HepG2 (cell line): ENCODE measurements at regions not wholly inside any gene's neighbourhood (a gene's known extent, or its start where the extent isn't known, plus 50 kb on each side); places are given as distances from the start of the nearest gene placed in this dataset.

ENCODE experiments used
- ATAC-seq: fragments of 200-7000 bp; cut with Tn5 transposase; 3 replicates; pipeline ENCODE4 v1.9.1; 2020; ENCODE audit warnings: mild to moderate bottlenecking, moderate library complexity
- BruUV-seq: library from RNA; stranded (reverse); fragments of 400-500 nt; replicated peaks from 2 replicates; lab custom pipeline; 2021; lab: Mats Ljungman, UMichigan
- CTCF ChIA-PET: fragments of 300-600 bp; formaldehyde crosslinking; extraction: SDS; loops from one replicate; lab custom pipeline; 2021; ENCODE audit warnings: low total read pairs, inconsistent platforms, low intra/inter-chr PET ratio; lab: Yijun Ruan, JAX
- POLR2A ChIA-PET: fragments of 350-600 bp; sonication (Branson Sonifier 250); formaldehyde crosslinking; loops from one replicate; lab custom pipeline; 2020; ENCODE audit warnings: antibody characterized with exemption, inconsistent platforms; lab: Yijun Ruan, JAX
- DNase-seq: peaks from one replicate; pipeline ENCODE4 v3.0.0-alpha.2; 2015; ENCODE audit warnings: low spot score
- FAIRE-seq: peaks from 3 replicates; lab custom pipeline; 2011; peaks lifted over from hg19 to GRCh38; lab: Jason Lieb, UNC
- H2AFZ ChIP-seq: one replicate; pipeline ENCODE4 v1.6.1; 2011; ENCODE audit warnings: low read length, inconsistent platforms
- H3K27ac ChIP-seq: fragments of 300-600 bp; 3 replicates; pipeline ENCODE4 v1.8.0; 2011; ENCODE audit warnings: mixed run types, mild to moderate bottlenecking, mixed read lengths, low read length, inconsistent platforms; ENCODE audit not compliant: insufficient read depth; ENCODE audit errors: extremely low read length
- H3K27me3 ChIP-seq, 2 experiments: fragments of 200-600 bp in 1 of 2; 2 replicates in 1 of 2; 3 replicates in 1 of 2; pipeline versions ENCODE4 v1.6.0 to v1.8.0; 2011; ENCODE audit warnings: low read length in 2 of 2, mild to moderate bottlenecking in 2 of 2, moderate library complexity in 2 of 2, inconsistent platforms in 1 of 2; ENCODE audit not compliant: insufficient read depth in 2 of 2, control insufficient read depth in 1 of 2
- H3K36me3 ChIP-seq, 2 experiments: fragments of 200-600 bp in 1 of 2; replicated peaks in 1 of 2; 2 replicates in 1 of 2; 3 replicates in 1 of 2; pipeline versions ENCODE4 v1.5.1 to v1.8.0; 2011; ENCODE audit warnings: low read length in 2 of 2, inconsistent platforms in 1 of 2; ENCODE audit not compliant: insufficient read depth in 2 of 2, control insufficient read depth in 1 of 2
- H3K4me1 ChIP-seq: 2 replicates; pipeline ENCODE4 v1.5.1; 2012; ENCODE audit warnings: low read length, inconsistent platforms; ENCODE audit not compliant: insufficient read depth
- H3K4me2 ChIP-seq: 2 replicates; pipeline ENCODE4 v1.6.0; 2011; ENCODE audit warnings: low read depth, low read length, inconsistent platforms
- H3K4me3 ChIP-seq, 3 experiments: fragments of 200-600 bp in 1 of 3; sonication (generic), shearing (Covaris generic) in 1 of 3; replicated peaks in 1 of 3; 2 replicates each; pipeline ENCODE4 v1.5.1; 2011 to 2016; ENCODE audit warnings: low read length in 3 of 3, inconsistent platforms in 2 of 3, low read depth in 2 of 3, mild to moderate bottlenecking in 2 of 3, control low read depth in 1 of 3, mixed read lengths in 1 of 3; ENCODE audit not compliant: insufficient read depth in 1 of 3
- H3K79me2 ChIP-seq: one replicate; pipeline ENCODE4 v1.6.1; 2011; ENCODE audit warnings: low read length, inconsistent platforms; ENCODE audit not compliant: insufficient read depth
- H3K9ac ChIP-seq: 2 replicates; pipeline ENCODE4 v1.6.0; 2011; ENCODE audit warnings: mild to moderate bottlenecking, low read depth, low read length, inconsistent platforms; ENCODE audit not compliant: insufficient read depth
- H3K9me3 ChIP-seq: 2 replicates; pipeline ENCODE4 v1.5.1; 2012; ENCODE audit warnings: mild to moderate bottlenecking, low read length
- H4K20me1 ChIP-seq: 2 replicates; pipeline ENCODE4 v1.6.0; 2011; ENCODE audit warnings: inconsistent platforms, mild to moderate bottlenecking, low read length, moderate library complexity; ENCODE audit not compliant: insufficient read depth
- ATF6 ChIP-seq: sonication (generic); formaldehyde crosslinking; conservative IDR thresholded peaks from 2 replicates; pipeline ENCODE4 v1.4.0; 2020; ENCODE audit warnings: missing genetic modification reagents
- LRRFIP1 ChIP-seq: sonication (generic); formaldehyde crosslinking; conservative IDR thresholded peaks from 2 replicates; pipeline ENCODE4 v1.4.0; 2020; ENCODE audit warnings: missing genetic modification reagents
- MZF1 ChIP-seq: sonication (generic); formaldehyde crosslinking; IDR thresholded peaks from 2 replicates; pipeline ENCODE4 v1.8.1; 2023; ENCODE audit warnings: mild to moderate bottlenecking, missing genetic modification reagents, borderline replicate concordance
- YY1 ChIP-seq: IDR thresholded peaks from 2 replicates; pipeline ENCODE4 v1.6.1; 2011; ENCODE audit warnings: low read length, low read depth, moderate library complexity, mild to moderate bottlenecking; ENCODE audit not compliant: insufficient read depth, insufficient replicate concordance
- ZFP37 ChIP-seq: sonication (generic); formaldehyde crosslinking; IDR thresholded peaks from 2 replicates; pipeline ENCODE4 v1.4.0; 2020; ENCODE audit warnings: missing genetic modification reagents, borderline replicate concordance
- ZFP91 ChIP-seq: sonication (generic); formaldehyde crosslinking; IDR thresholded peaks from 2 replicates; pipeline ENCODE4 v1.9.0; 2022; ENCODE audit warnings: missing genetic modification reagents, mild to moderate bottlenecking, borderline replicate concordance
- ZNF484 ChIP-seq: sonication (generic); formaldehyde crosslinking; IDR thresholded peaks from 2 replicates; pipeline ENCODE4 v1.5.1; 2020; ENCODE audit warnings: mild to moderate bottlenecking, low read depth, missing genetic modification reagents, borderline replicate concordance
- ZNF615 ChIP-seq: sonication (generic); formaldehyde crosslinking; IDR thresholded peaks from 2 replicates; pipeline ENCODE4 v1.5.0; 2020; ENCODE audit warnings: mild to moderate bottlenecking, missing genetic modification reagents, borderline replicate concordance
- WGBS: methylation state at CpG from one replicate; pipeline ENCODE4 v1.1.6; 2017; ENCODE audit warnings: low lambda C conversion rate; 5-methylcytosine and 5-hydroxymethylcytosine counted together
- in situ Hi-C: cut with HindIII; loops from 2 replicates; pipeline ENCODE4 v1.10.0; 2017; ENCODE audit warnings: low pct_unique_long_range_greater_than_20kb; ENCODE audit not compliant: extremely low pct_ligation_motif_present
- intact Hi-C: fragments of 100-400 bp; cut with micrococcal nuclease; formaldehyde crosslinking; loops from one replicate; pipeline ENCODE4 v1.10.0; 2022; ENCODE audit not compliant: unreplicated experiment

GRCh38 chr13:104422668-104423067 lies 1356.5 kb upstream of the SLC10A2 start (continued):
- no peak for TF ChIP-seq LRRFIP1 (CRISPR knock-in tag)

GRCh38 chr13:104416973-104417372 lies 1350.8 kb upstream of the SLC10A2 start:
- H3K27me3 ChIP-seq, result no peaks in the 10 kb centered on the region
- DNase-seq, result no peak
- no peak overlapping the region for H3K4me2 ChIP-seq
- no peak overlapping the region for H3K9ac ChIP-seq
- POLR2A ChIA-PET, result no interaction called here
- intact Hi-C loops (no loop called here), in situ Hi-C loops (no loop called here)
- no peak overlapping the region for H2AFZ ChIP-seq
- no peak for FAIRE-seq
- ATAC-seq, result no peak
- H3K4me1 ChIP-seq, result no peaks in the 10 kb centered on the region
- H3K79me2 ChIP-seq, result no peaks in the 10 kb centered on the region
- peaks cover 28% of the 10 kb centered on the region; the same call in 1 of the 2 replicates for H3K9me3 ChIP-seq
- CTCF ChIA-PET, result no interaction called here
- no peaks in the 10 kb centered on the region for H4K20me1 ChIP-seq
- BruUV-seq, result no TSS peak
- H3K4me3 ChIP-seq, result no peak overlapping the region
- no peaks in the 10 kb centered on the region for H3K36me3 ChIP-seq
- no peak overlapping the region for H3K27ac ChIP-seq
- TF ChIP-seq ATF6 (CRISPR knock-in tag) (no peak), ZFP91 (CRISPR knock-in tag) (no peak), YY1 (no peak), ZFP37 (CRISPR knock-in tag) (no peak), ZNF484 (CRISPR knock-in tag) (no peak), ZNF615 (CRISPR knock-in tag) (no peak), MZF1 (CRISPR knock-in tag) (no peak)
- TF ChIP-seq, all 625 proteins: peak for 0
- 3% methylated on average over 1 of the region's 1 CpG for WGBS
